Left ventricle myocardium superior (tissue), 1 donor: ENCODE measurements at regions not wholly inside any gene's neighbourhood (a gene's known extent, or its start where the extent isn't known, plus 50 kb on each side); places are given as distances from the start of the nearest gene placed in this dataset.
A peak's percentile ranks its signal among the peaks of the same experiment; 100 is the strongest.
"Not testable (repeated sequence)": the region's sequence is repeated elsewhere in the genome, so short reads cannot be mapped to it uniquely, and the experiment has no call there.

Experiments used
- ATAC-seq: fragments of 200-7000 bp; cut with Tn5 transposase; one replicate; pipeline ENCODE4 v1.9.1; 2020; ENCODE audit warnings: mild to moderate bottlenecking, moderate library complexity
- DNase-seq: peaks from one replicate; pipeline ENCODE4 v3.0.0-alpha.2; 2020
- intact Hi-C: fragments of 100-400 bp; cut with micrococcal nuclease; formaldehyde crosslinking; loops from one replicate; pipeline ENCODE4 v1.11.0; 2022
- donor health status: DM: no; HTN: yes; CAD: no; lungs with severe emphysema.

DNA sequence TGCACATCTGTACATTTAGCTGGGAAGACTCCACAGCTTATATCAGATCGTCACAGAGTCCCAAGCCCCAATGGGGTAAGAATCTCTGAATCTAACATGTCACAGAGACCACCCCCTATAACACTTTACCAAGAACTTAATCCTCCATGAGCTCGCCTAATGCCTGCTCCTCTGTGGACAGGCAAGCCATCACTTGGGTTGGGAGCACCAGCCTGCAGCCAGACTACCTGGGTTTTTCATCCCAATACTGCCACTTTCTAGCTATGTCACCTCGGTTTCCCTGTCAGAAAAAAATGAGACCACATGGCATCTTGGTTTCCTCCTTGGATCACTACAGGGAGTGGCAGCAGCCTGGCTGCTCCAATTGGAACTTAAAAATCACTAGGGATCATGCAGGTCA lies 277.9 kb upstream of the TLE3 start:
- ATAC-seq (no peak), DNase-seq (no peak)
- intact Hi-C loops = no loop called here

DNA sequence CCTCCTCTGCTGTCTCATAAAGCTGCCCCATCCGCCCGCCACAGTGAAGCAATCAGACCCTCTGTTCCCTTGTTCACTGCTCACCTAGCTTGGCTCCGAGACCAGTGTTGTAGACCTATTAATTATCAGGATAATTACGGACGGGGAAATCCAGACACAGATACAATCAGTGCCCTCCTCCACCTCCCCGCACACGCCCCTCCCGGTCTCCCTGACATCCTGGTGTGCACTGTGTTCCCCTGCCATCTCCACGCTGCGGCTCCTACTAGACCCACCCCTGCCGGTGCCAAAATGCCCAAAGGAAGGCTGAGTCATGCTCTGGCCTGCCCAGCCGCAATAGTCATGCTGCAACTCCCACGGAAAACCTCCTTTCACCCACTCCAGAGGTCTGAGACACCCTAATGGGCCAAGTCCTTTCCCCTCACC lies 277.3 kb upstream of the TLE3 start:
- intact Hi-C loops = no loop called here
- DNase-seq (no peak), ATAC-seq (no peak)

DNA sequence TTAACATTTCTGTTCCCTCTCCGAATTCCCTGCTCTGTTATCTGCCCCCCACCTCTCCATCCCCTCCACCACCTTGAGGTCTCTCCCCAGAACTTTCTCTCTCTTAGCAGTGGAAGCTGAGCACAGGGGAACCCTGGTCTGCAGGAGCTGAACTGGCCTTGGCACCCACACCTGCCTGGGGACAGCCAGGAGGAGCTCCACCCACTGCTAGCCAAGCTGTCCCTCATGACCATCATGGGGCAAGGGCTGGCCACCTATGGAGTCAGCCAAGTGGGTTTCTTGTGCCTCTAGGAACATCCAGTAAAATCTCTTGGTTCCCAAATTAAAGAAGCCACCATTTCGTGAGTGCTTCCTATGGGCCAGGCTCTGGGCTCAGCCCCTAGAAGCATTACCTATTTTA lies 276.4 kb upstream of the TLE3 start:
- no peak for DNase-seq
- no peak for ATAC-seq
- intact Hi-C loops = no loop called here

DNA sequence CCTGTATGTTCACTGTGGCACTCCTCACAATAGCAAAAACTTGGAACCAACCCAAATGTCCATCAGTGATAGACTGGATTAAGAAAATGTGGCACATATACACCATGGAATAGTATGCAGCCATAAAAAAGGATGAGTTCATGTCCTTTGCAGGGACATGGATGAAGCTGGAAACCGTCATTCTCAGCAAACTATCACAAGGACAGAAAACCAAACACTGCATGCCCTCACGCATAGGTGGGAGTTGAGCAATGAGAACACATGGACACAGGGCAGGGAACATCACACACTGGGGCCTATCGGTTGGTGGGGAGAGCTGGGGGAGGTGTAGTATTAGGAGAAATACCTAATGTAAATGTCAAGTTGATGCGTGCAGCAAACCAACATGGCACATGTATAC lies 275.7 kb upstream of the TLE3 start:
- DNase-seq, ATAC-seq, intact Hi-C loops: not testable (repeated sequence)

DNA sequence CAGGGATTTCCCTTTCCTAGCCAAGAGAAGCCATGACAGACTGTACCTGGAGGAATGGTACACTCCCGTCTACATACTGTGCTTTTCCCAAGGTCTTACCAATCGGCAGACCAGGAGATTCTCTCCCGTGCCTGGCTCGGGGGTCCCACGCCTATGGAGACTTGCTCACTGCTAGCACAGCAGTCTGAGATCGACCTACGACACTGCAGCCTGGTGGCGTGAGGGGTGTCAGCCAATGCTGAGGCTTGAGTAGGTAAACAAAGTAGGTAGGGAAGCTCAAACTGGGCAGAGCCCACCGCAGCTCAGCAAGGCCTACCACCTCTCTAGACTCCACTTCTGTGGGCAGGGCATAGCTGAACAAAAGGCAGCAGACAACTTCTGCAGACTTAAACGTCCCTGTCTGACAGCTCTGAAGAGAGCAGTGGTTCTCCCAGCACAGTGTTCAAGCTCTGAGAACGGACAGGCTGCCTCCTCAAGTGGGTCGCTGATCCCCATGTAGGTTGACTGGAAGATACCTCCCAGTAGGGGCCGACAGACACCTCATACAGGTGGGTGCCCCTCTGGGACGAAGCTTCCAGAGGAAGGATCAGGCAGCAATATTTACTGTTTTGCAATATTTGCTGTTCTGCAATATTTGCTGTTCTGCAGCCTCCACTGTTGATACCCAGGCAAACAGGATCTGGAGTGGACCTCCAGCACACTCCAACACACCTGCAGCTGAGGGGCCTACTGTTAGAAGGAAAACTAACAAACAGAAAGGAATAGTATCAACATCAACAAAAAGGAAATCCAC lies 270.4 kb upstream of the TLE3 start:
- DNase-seq, intact Hi-C loops, ATAC-seq: not testable (repeated sequence)

DNA sequence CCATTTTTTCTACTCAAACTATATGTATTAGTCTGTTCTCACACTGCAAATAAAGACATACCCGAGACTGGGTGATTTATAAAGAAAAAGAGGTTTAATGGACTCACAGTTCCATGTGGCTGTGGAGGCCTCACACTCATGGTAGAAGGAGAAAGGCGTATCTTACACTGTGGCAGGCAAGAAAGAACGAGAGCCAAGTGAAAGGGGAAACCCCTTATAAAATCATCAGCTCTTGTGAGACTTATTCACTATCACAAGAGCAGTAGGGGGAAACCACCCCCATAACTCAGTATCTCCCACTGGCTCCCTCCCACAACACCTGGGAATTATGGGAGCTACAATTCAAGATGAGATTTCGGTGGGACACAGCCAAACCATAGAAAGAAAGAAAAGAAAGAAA lies 266.3 kb upstream of the TLE3 start:
- ATAC-seq, DNase-seq, intact Hi-C loops: not testable (repeated sequence)

DNA sequence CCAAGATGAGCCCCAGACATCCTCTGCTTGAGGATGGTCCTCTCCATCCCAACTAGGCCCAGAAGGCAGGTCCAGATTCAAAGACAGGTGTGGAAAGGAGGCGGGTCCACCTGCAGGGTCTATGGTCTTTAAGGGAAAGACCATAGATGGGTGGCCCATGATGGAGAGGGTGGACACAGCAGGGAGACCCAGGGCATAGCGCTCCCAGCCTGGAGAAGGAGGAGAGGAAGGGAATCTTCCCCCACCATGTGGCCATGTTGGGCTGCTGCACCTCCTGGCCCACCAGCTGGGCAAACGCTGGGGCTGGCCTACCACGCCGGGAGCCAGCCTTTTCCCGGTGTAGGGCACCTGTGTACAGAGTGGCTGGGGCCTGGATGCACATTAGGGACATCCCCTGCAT lies 265.2 kb upstream of the TLE3 start:
- DNase-seq (peak; percentile 56), ATAC-seq (peak; percentile 83)
- intact Hi-C loops = no loop called here

DNA sequence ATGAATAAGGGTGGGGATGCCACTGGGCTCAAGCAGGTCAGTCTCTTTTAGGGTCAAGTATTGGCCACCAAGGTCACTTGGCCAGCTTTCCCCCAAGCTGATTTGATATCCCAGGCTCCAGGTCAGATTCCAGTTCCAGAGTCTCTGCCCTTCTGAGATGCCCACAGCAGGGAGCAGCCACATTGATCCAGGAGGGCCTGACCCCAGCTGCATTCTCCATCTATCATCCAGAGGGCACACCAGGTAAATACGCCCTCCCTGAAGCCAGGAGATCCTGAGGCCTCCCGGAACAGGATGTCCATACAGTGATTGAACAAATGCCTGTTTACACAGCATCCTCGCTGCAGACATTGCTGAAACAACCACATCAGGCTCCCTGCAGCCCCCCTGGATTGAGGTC lies 264.6 kb upstream of the TLE3 start:
- no peak for ATAC-seq
- DNase-seq = no peak
- intact Hi-C loops = no loop called here

DNA sequence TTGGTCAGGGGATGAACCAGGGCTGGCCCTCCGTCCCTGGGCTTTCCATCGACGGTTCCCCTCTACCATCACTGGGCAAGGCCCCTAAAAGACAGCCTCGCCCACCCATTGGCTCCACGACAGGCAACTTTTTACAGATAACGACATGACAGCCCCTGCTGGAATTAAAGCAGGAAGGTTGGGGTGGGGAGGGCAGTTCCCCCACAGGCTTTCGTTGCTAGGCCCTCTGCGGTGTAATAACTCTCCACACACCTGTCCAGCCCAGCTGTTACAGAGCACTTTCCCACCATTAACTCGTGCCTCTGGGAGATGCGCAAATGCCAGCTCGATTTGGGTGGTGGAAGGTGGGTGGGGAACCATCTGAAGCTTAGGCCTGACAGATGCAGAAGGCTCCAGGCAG lies 264.2 kb upstream of the TLE3 start:
- DNase-seq (no peak), ATAC-seq (no peak)
- intact Hi-C loops = no loop called here

DNA sequence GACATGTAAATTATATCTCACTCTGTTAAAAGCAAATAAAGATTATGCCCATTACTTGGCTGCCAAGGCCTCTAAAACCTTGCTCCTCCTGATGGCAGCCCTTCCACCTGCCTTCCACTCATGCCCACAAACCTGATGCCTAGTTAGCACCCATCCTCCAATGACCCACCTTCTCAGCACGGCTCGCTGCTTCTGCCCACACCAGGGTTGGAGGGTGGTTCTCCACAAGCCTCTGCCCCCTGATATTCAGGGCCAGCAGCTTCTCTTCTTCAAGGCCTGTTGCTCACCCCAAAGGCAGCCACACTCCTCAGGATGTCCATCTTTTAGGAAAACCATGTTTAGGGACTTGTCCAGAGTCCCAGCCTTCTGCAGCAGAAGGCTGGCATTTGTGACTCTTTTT lies 263.4 kb upstream of the TLE3 start:
- DNase-seq (no peak), ATAC-seq (no peak)
- intact Hi-C loops = no loop called here

DNA sequence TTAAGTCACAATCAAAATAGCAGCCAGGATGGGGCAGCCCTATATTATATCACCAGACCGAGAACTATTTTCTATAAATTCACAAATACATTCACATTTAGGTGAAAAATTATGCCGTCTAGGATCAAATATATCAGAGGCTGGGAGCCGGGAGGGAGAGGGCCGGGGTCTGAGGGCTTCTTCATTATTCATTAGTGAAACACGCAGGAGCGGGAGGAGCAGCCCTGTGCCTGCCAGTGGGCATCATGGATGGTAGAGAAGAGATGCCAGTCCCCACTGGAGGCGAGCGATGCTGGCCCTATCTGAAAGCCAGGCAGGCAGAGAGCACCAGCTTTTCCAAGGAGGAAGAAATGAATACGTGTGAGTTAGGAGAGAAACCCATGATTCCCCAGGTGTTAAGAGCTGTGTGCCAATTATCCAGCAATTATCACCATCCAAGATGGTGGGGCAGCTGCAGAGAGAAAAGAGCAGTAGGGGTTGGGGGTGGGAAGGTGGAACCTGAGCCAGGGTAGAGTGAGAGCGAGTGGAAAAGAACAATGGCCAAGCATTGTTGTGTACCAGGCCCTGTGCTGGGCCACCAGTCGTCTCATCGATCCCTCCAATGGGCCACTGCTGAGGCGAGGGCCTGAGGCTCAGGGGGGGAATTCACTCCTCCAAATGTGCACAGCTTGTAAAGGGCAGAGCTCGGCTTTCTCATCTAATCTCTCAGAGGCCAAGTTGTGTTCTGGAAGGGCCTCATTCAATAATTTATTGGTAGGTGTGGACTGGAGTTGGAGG lies 261.3 kb upstream of the TLE3 start:
- DNase-seq (no peak), ATAC-seq (no peak)
- intact Hi-C loops = no loop called here

DNA sequence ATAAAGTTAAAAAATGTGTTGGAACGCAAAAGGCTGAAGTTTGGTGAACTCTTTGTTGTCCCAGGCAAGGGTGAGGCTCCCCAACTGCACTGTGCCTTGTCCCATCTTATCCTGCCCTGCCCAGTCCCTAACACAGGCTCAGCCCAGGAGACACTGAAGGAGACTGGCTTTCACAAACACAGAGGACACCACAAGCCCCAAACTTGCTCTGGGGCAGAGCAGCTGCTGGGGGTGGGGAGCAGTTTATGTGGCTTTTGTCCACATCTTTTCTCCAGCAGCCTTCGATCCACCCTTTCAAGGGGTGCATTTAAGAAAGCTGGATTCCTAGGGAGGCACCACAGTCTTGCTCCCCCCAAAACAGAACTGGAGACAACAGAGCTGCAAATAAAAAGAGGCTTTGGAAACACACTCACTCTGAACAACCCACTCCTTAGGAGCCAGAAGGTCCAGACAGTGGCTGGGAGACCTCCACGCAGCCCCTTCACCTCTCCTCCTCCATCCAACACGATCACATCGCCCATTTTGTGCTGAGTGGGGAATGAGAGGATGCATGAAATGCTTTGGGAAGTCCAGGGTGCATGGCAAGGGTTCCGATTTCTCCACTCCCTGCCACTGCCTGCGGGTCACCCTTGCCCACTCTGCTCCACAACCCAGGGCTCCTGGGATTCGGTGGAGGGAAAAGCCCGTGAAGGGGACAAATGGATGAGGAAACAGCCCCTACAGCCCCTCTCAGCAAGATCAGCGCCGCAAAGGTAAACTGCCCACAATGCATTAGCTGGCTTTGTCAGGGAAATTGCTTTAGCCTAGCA lies 260.5 kb upstream of the TLE3 start:
- intact Hi-C loops = no loop called here
- DNase-seq (no peak), ATAC-seq (no peak)

DNA sequence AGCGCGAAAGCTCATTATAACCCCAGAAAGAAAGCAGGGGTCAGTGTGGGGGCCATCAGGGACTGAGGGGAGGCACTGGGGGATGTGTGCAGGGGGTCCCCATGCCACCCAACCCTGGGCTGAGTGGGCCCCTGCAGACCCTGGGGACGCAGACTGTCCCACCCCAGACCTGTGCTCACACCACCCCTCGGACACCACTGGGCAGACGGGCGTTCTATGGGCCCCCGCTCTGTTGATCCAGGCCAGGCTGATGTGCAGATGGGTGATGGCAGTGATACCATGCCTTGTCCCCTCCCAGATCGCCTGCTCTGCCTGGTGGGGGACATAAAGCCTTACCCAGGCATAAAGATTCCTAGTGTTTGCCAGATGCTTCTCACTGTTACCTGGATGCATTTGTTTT lies 259.7 kb upstream of the TLE3 start:
- intact Hi-C loops = no loop called here

DNA sequence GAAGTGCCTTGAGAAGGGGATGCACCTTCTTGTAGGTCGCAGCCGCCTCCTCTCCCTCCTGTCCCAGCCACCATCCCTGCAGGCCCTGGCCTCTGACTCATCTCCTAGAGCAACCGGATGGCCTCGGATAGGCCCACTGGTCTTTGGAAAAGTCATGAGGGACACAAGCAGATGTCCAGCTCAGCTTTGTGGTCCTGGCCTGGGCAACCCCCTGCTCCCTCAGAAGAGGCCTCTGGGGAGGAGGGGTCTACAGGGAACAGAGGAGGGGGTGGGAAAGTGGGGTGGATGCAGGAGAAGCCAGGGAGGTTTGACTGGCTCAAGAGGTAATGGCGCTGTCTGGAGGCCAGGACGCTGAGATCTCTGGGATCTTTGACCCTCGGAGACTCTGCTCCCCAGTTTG lies 259.2 kb upstream of the TLE3 start:
- ATAC-seq (no peak), DNase-seq (no peak)
- intact Hi-C loops = no loop called here

More for the DNA sequence above, 259.7 kb upstream of the TLE3 start:
- ATAC-seq = no peak
- DNase-seq = no peak

DNA sequence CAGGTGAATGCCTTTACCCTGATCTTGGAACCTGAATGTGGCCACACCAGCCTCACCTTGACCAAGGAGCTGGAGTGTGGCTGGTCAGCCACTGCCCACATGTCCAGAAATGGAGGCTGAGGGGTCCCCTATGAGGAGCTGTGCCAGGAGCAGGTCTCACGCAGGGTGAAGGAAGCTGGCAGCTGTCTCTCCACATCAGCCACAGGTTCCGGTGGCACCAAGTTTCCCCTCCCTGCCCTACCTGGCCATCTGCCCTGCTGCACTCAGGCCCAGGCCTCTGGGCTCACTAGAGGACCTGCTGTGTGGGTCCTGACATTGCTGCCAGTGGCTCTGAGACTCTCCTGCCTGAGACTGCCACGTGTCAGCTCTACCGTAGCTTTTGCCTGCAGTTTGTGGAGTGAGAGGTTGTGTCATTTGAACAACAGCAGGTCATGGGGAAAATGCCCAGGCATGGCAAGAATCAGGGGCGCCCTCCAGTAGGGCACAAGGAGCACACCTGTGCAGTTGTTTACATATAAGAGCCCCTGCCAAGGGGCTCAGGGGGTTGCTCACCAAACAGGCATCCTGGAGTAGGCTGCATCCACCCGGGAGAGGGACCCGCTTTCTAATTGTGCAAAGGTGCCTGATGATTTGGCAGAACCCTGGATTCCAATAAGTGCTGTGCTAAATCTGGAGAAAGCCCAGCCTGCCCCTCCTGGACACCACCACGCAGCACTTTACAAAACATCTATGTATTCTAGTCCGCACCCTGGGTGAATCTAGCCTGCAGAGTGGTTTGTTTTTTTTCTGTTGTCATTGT lies 258.5 kb upstream of the TLE3 start:
- DNase-seq = no peak
- no peak for ATAC-seq
- intact Hi-C loops = no loop called here

DNA sequence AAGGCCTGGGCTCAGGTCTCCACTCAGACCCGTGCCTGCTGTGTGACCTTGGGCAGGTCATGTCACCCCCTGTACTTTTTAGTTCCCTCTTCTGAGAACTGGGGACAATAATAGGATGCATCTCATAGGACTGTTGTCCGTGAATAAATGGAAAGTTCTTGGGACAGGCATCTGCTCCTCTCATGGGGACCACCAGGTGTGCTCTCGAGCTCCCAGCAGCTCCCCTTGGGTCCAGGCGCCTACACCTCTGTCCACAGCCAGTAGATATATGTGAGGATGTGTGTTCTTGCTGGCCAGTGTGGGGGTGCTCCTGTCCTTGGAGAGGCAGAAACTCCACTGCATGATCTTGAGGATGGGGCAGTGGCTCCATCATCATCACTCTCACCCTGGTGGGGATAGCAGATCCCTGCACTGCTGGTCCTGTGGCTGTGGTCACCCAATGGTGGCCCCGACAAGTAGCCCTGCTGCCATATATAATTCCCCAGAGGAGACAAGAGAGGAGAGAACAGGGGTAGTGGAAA lies 257.6 kb upstream of the TLE3 start:
- intact Hi-C loops = no loop called here
- no peak for ATAC-seq

DNA sequence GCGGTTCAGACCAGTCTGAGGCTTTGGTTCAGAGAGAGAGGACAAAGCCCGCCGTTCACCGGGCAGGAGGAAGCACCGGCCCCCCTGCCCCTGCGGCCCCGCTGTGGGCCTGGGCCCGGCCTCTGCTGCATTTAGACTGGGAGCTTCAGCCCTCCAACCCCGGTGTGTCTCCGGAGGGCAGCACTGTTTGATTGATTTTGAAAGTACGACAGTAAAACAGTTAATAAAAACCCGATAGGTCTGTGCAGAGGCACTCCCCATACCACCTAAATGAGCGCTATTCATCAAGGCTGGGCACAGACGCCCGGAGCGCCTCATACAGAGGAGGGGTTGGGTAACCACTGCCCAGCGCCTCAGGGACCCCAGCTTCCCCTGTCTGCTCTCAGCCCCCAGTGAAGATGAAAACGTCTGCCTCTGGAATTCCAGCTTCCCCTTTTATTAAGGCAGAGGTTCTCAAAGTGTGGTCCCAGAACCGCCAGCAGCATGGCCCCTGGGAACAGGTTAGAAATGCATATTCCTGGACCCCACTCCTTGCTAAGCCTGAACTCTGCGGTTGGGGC lies 256.7 kb upstream of the TLE3 start:
- intact Hi-C loops = no loop called here
- DNase-seq (no peak), ATAC-seq (no peak)

More for the DNA sequence above, 257.6 kb upstream of the TLE3 start:
- no peak for DNase-seq

DNA sequence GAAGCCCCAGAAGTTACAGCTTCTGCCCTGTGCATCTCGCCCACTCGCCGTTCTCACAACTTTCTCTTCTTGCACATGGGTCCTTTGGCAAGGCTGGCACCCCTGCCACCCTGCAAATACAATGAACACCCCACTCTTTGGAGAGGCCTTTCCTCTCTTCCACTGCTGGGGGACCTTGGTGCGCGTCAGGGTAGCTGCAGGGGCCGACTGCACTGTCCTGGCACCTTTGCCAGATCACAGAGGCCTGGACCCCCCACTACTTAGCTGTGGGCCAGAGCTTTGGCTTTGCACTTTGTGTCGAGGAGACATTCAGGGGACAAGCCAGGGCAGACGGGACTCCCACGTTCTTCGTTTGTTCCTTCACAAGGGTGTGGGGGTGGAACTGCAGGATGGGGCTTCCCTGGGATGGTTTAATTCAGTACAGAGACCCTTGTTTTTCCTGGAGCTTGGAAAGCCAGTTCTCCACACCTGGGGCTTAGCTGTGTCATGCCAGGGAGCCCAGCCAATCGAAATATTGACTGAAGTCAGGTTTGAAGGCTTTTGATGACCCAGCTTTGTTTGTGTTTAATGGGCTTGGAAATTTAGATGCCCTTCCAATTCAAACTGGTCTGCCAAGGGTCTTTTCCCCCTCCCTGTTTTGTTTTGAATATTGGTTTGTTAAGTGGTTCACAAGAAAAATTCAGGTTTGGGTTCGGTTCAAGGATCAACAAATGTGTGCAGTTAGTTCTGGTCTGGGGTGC lies 256.1 kb upstream of the TLE3 start:
- intact Hi-C loops = no loop called here
- ATAC-seq (no peak), DNase-seq (no peak)
